HG02763 (cell line): ENCODE measurements at regions not wholly inside any gene's neighbourhood (a gene's known extent, or its start where the extent isn't known, plus 50 kb on each side); places are given as distances from the start of the nearest gene placed in this dataset.

Experiments used
- ATAC-seq: cut with Tn5 transposase; IDR thresholded peaks from one replicate; pipeline ENCODE4 v1.9.1; 2021; ENCODE audit warnings: mild to moderate bottlenecking, moderate library complexity; ENCODE audit not compliant: unreplicated experiment

DNA sequence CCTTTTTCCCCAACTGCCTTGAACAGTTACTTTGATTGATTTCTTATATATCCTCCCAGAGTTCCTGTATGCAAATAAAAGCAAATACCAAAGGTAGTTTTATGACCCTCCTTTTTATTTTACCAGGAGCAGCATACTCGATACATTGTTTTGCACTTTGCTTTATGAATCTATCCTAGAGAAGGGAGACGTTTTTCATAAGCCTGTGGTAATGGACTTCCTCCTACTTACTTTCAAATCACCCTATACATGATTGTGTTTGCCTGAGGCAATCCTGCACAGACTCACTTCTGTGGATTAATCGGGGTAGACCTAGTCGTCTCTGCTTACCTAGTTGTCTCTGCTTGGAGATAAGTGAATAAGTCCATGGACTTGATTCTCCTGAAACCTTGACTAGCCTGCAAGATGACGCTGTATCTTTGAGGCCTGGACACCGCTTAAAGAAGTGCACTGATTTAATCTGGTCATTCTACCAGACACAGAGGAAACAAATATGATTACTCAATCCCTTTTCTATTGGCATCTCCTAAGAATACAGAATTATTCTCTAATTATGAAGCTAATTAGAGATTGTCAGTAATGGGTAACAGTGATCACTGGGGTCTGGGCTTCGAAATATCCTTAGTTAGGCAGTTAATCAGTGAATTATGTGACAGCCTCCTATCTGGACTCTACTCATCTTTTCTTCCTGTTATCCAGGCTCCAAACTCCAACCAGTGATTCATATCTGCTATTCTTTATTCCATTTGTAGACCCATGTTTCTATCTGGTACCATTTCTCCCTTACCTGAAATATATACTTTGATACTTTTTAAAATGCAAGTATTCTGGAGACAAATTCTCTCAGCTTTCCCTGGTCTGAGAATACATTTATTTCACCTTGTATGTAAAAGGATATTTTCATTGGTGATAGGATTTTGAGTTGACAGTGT lies 447.4 kb upstream of the TRIB2 start:
- ATAC-seq = no peak

DNA sequence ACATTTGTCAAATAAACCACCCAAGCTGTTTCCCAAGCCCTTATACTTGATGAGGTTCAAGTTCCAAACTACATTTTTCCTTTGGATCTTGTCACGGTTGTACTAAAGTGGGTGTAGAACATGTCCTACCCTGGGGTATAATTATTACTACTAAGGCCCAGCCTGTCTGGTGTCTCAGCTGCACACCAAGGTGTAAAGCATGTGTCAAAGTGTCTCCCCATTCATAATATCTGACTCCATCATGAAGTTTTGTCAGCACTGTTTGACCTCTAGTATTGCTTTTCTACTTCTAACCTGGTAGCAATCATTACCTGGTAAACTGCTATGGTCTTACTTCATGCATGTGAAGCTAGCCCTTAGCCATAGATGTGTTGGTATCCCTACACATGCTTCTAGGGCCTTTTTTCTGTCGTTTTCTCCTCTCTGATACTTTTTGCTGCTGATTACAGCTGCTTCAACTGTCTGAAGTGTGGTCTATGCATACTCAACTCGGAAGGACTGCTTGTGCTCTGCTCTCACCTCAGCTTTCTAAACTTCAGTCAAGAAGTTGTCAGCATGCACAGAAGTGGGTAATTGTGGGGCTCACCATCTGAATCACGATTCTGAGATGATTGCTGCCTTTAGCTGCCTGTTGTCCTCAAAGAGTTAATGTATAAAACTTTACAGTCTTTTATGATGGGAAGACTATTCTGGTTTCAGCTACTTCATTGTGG lies 445.7 kb upstream of the TRIB2 start:
- ATAC-seq = no peak

DNA sequence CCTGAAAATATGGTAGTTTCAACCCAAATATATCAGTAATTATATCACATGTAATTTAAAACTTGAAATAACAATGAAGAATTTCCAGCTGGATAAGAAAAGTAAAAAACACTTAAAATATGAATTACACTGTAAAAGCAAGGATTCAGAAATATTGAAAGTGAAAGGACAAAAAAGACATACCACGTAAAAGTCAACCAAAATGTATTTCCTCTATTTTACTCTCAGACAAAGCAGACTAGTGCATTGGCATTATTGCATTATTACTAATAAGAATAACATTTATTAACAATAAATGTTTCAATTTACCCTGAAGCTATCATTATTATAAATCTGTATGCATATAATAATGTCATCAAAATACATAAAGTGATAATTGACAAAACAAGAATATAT lies 445.1 kb upstream of the TRIB2 start:
- ATAC-seq = no peak

DNA sequence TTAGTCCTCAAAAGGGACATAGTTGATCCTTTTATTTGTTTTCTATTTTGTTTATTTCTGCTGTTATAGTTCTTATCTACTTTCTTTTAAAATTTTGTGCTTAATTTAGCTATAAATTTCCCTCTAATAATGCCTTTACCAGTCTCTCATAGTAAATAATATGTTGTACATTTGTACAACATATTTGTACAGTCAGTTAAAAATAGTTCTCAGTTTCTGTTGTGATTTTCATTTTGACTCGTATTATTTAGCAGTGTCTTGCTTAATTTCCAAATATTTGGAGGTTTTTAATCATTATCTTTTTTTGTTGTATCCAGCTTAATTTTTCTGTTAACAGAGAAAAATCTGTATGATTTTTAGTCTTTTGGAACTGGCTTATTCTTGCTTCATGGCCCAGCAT lies 443.6 kb upstream of the TRIB2 start:
- no peak for ATAC-seq

GRCh38 chr2:12274591-12274990 lies 442.1 kb upstream of the TRIB2 start:
- ATAC-seq = no peak

GRCh38 chr2:12277241-12278034 lies 439.3 kb upstream of the TRIB2 start:
- no peak for ATAC-seq

DNA sequence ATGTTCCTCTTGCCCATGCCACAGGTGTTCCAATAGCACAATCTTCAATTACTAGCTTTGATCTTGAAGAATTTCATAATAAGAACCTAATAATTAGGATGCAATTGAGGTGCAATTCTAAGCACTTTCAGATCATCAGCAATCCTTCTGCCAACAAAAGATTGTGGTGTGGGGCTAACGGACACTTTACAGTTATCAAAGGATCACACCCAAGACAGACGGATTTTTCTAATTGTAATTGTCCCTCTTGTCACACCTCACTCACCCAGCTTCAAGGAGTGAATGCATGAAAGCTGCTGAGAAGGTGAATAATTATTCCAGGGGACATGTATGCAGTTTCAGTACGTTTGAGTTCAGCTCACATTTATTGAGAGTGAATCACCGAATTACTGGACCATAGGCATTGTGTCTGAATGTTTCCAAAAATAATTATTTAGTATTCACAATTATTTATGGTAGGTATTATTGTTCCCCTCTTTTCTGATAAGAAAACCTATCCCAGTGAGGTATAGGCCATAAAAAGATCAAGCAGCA lies 438.5 kb upstream of the TRIB2 start:
- ATAC-seq = no peak

DNA sequence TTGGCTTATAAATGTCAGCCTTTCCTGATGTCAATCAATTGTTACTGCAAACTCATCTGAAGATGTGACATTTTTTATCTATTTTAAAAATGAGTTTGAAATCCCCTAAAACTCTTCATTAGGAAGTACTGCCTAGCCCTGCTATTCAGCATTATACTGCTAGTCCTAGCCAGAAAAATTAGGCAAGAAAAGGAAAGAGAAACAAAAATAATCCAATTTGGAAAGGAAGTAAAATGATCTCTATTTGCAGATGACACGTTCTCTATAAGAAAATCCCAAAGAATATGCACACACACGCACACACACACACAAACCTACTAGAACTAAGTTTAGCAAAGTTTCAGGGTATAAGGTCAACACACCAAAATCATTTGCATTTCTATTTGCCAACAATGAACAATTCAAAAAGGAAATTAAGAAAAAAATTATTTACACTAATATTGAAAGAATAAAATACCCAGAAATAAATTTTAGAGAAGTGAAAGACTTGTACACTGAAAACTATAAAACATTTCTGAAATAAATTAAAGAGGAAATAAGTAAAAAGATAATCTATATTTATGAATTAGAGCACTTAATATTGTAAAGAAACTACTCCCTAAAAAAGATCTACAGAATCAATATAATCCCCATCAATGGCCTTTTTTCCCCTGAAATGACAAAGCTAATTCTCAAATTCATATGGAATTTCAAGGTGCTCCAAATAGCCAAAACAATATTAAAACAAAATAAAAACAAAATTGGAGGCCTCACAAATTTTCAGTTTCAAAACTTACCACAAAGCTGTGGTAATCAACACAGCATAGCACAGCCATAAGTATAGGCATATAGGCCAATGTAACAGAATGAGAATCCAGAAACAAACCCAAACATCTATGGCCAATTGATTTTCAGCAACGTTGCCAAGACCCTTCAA lies 433.7 kb upstream of the TRIB2 start:
- ATAC-seq = no peak

GRCh38 chr2:12284037-12284436 lies 432.7 kb upstream of the TRIB2 start:
- no peak for ATAC-seq

DNA sequence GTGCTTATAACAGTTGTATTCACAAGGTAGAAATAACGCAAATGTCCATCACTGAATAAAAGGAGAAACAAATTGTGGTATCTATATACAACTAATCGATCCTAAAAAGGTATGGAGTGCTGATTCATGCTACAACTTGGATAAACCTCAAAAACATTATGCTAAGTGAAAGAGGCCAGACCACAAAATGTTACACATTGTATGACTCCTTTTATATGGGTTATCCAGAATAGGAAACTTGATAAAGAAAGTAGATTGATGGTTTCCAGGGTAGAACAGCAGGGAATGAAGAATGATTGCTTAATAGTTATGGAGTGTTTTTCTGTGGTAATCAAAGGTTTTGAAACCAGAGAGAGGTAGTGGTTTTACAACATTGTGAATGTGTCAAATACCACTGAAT lies 432.2 kb upstream of the TRIB2 start:
- no peak for ATAC-seq

DNA sequence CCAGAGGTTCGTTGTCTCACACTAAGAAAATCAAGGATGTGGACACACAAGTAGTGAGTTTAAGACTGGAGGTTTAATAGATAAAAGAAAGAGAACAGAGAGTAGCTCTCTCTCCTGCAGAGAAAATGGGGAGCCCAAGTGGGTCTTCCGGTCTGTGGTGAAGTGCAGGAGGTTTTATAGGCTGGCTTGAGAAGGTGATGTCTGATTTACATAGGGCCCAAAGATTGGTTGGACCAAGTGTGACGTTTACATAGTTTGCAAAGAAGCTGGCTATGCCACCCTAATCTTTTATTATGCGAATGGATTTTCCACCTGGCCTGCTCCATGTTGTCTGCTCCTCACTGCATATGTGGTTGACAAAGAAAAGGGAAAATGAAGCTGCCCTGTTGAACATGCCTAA lies 430.4 kb upstream of the TRIB2 start:
- no peak for ATAC-seq

GRCh38 chr2:12287220-12287751 lies 429.4 kb upstream of the TRIB2 start:
- no peak for ATAC-seq

- no peak for ATAC-seq
These were observed 428.7 kb upstream of the TRIB2 start for GRCh38 chr2:12288048-12288447.

GRCh38 chr2:12289120-12289802 lies 427.5 kb upstream of the TRIB2 start:
- ATAC-seq = no peak

- no peak for ATAC-seq
These were observed 425.4 kb upstream of the TRIB2 start for GRCh38 chr2:12291303-12291702.

- peak; percentile 92 for ATAC-seq
These were observed 422.9 kb upstream of the TRIB2 start for GRCh38 chr2:12293874-12294273.

DNA sequence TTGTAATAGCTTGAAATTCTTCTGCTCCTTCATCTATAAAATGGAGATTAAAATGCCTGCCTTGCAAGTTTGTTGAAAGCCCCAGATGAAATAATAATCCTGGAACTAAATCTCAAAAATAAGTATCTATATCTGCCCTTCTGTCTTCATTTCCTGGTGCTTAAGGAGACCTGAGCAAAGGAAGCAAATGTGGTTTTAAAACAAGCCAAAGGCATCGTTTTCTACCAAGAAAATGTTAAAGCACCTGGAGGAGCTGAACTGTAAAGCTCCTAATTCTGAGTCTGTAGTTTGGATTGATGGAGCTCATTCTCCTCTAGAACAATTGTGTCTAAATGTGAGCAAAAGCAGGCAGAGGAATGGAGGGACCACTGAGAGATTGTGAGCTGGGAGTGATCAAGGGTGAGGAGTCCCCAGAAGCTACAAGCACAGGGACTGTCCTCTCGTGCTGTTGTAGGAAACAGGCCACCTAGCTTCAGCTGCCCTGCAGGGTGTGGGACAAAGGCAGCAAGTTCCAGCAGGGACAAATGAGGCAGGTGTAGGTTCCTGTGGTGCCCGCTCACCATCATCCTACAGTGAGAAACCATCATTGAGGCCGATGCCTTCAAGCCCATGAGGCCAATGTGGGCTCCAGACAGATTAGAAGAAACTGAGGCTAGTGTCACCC lies 420.7 kb upstream of the TRIB2 start:
- ATAC-seq = no peak

- ATAC-seq = no peak
These were observed 419.8 kb upstream of the TRIB2 start for GRCh38 chr2:12296915-12297314.

GRCh38 chr2:12298352-12298751 lies 418.4 kb upstream of the TRIB2 start:
- ATAC-seq = no peak
